ENCODE measurements at regions not wholly inside any gene's neighbourhood (a gene's known extent, or its start where the extent isn't known, plus 50 kb on each side); places are given as distances from the start of the nearest gene placed in this dataset.

GRCh38 chr21:35428489-35428888 lies 379.4 kb upstream of the RUNX1 start:
- no peak overlapping the region for H3K4me3 ChIP-seq (ENCODE audit: low read depth, low read length)
- no peak for TF ChIP-seq CTCF (IDR thresholded peaks at IDR 0.05; ENCODE audit: low read depth, low read length)

GRCh38 chr21:35428001-35428320 lies 378.9 kb upstream of the RUNX1 start:
- no peak for TF ChIP-seq CTCF (IDR thresholded peaks at IDR 0.05; ENCODE audit: low read depth, low read length)

GRCh38 chr21:35427320-35428000 lies 378.4 kb upstream of the RUNX1 start:
- TF ChIP-seq CTCF (IDR thresholded peaks at IDR 0.05; ENCODE audit: low read depth, low read length), result no peak
- no peak overlapping the region for H3K4me3 ChIP-seq (ENCODE audit: low read depth, low read length)

More at GRCh38 chr21:35428001-35428320, 378.9 kb upstream of the RUNX1 start:
- no peak overlapping the region for H3K4me3 ChIP-seq (ENCODE audit: low read depth, low read length)

- H3K4me3 ChIP-seq (ENCODE audit: low read depth, low read length), result no peak overlapping the region
- TF ChIP-seq CTCF (IDR thresholded peaks at IDR 0.05; ENCODE audit: low read depth, low read length), result no peak
Measured at GRCh38 chr21:35426897-35427296, 377.8 kb upstream of the RUNX1 start.

- TF ChIP-seq CTCF (IDR thresholded peaks at IDR 0.05; ENCODE audit: low read depth, low read length), result no peak
- no peak overlapping the region for H3K4me3 ChIP-seq (ENCODE audit: low read depth, low read length)
Measured at GRCh38 chr21:35426469-35426868, 377.4 kb upstream of the RUNX1 start.

GRCh38 chr21:35424122-35424521 lies 375.0 kb upstream of the RUNX1 start:
- no peak for TF ChIP-seq CTCF (IDR thresholded peaks at IDR 0.05; ENCODE audit: low read depth, low read length)
- no peak overlapping the region for H3K4me3 ChIP-seq (ENCODE audit: low read depth, low read length)

- no peak overlapping the region for H3K4me3 ChIP-seq (ENCODE audit: low read depth, low read length)
- no peak for TF ChIP-seq CTCF (IDR thresholded peaks at IDR 0.05; ENCODE audit: low read depth, low read length)
Measured at GRCh38 chr21:35423709-35424108, 374.6 kb upstream of the RUNX1 start.
